ENCODE measurements at regions not wholly inside any gene's neighbourhood (a gene's known extent, or its start where the extent isn't known, plus 50 kb on each side); places are given as distances from the start of the nearest gene placed in this dataset.

DNA sequence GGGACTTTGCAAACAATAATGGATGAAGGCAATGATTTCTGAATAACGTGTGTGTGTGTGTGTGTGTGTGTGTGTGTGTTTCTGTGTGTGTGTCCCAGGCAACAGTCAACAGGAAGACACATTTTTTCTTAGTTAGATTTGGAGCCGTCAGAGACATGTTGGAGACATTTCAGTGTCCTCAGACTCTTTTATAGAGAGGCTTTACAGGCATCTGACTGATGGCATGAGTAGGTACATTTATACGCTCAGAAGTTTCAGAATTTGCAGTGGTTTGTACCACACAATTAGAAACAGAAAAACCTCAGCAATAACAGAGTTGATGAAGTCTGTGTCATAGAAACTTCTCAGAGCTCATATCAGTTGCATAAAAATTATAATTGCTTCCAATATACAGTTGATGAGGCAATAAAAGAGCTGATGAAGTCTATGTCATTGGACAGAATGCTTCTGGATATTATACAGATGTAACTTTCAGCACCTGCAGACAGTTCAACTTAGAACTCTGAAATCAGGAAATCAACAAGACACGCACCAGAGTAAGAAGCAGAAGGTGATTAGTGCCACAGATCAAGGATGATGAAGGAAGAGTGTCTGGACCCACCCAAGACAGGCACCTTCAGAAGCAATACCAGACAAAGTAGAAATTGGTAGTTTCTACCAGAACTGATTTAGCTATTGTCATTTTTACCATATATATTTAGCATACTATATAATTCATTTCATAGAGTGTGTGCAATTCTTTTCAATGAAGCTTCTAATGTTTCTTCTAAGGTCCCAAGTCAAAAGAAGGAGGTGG, 104.5 kb upstream of the LYZL1 start:
- TF ChIP-seq, protein P1, sequence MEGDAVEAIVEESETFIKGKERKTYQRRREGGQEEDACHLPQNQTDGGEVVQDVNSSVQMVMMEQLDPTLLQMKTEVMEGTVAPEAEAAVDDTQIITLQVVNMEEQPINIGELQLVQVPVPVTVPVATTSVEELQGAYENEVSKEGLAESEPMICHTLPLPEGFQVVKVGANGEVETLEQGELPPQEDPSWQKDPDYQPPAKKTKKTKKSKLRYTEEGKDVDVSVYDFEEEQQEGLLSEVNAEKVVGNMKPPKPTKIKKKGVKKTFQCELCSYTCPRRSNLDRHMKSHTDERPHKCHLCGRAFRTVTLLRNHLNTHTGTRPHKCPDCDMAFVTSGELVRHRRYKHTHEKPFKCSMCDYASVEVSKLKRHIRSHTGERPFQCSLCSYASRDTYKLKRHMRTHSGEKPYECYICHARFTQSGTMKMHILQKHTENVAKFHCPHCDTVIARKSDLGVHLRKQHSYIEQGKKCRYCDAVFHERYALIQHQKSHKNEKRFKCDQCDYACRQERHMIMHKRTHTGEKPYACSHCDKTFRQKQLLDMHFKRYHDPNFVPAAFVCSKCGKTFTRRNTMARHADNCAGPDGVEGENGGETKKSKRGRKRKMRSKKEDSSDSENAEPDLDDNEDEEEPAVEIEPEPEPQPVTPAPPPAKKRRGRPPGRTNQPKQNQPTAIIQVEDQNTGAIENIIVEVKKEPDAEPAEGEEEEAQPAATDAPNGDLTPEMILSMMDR (conservative IDR thresholded peaks at IDR 0.05; ENCODE audit: low read depth in 2 of 2): no peak
- no peak for TF ChIP-seq POLR2AphosphoS5 (IDR thresholded peaks at IDR 0.05; ENCODE audit: low read depth)
- TF ChIP-seq, protein P2, sequence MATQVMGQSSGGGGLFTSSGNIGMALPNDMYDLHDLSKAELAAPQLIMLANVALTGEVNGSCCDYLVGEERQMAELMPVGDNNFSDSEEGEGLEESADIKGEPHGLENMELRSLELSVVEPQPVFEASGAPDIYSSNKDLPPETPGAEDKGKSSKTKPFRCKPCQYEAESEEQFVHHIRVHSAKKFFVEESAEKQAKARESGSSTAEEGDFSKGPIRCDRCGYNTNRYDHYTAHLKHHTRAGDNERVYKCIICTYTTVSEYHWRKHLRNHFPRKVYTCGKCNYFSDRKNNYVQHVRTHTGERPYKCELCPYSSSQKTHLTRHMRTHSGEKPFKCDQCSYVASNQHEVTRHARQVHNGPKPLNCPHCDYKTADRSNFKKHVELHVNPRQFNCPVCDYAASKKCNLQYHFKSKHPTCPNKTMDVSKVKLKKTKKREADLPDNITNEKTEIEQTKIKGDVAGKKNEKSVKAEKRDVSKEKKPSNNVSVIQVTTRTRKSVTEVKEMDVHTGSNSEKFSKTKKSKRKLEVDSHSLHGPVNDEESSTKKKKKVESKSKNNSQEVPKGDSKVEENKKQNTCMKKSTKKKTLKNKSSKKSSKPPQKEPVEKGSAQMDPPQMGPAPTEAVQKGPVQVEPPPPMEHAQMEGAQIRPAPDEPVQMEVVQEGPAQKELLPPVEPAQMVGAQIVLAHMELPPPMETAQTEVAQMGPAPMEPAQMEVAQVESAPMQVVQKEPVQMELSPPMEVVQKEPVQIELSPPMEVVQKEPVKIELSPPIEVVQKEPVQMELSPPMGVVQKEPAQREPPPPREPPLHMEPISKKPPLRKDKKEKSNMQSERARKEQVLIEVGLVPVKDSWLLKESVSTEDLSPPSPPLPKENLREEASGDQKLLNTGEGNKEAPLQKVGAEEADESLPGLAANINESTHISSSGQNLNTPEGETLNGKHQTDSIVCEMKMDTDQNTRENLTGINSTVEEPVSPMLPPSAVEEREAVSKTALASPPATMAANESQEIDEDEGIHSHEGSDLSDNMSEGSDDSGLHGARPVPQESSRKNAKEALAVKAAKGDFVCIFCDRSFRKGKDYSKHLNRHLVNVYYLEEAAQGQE (IDR thresholded peaks at IDR 0.05; ENCODE audit: unreplicated experiment): no peak
- no peak for TF ChIP-seq EZH2 (IDR thresholded peaks at IDR 0.05; ENCODE audit: low read depth, unreplicated experiment)
- TF ChIP-seq, protein P3, sequence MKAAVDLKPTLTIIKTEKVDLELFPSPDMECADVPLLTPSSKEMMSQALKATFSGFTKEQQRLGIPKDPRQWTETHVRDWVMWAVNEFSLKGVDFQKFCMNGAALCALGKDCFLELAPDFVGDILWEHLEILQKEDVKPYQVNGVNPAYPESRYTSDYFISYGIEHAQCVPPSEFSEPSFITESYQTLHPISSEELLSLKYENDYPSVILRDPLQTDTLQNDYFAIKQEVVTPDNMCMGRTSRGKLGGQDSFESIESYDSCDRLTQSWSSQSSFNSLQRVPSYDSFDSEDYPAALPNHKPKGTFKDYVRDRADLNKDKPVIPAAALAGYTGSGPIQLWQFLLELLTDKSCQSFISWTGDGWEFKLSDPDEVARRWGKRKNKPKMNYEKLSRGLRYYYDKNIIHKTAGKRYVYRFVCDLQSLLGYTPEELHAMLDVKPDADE (IDR thresholded peaks at IDR 0.05): no peak

Data from GM23338 (cell line).